ENCODE measurements at regions not wholly inside any gene's neighbourhood (a gene's known extent, or its start where the extent isn't known, plus 50 kb on each side); places are given as distances from the start of the nearest gene placed in this dataset.

DNA sequence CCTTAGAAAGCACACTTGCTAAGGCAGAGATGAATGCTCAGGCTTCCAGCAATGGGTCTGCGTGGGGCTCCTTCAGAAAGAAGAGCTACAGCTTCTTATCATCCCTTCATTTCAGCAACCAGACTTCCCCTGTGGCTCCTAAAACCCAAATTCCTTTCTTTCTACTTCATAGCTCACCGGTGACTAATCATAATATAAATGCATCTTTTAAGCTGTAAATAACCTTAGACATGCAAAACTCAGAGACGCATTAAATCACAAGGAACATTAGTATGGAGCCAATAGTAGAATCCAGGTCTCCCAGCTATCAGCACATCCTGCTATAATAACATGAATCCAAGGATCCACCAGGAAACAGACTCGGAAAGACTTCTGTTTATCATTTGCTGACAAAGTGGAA lies 375.6 kb downstream of the COG6 start:
- no peak overlapping the region for H3K27ac ChIP-seq (ENCODE audit: insufficient read depth, low read length)
- TF ChIP-seq, protein P1, sequence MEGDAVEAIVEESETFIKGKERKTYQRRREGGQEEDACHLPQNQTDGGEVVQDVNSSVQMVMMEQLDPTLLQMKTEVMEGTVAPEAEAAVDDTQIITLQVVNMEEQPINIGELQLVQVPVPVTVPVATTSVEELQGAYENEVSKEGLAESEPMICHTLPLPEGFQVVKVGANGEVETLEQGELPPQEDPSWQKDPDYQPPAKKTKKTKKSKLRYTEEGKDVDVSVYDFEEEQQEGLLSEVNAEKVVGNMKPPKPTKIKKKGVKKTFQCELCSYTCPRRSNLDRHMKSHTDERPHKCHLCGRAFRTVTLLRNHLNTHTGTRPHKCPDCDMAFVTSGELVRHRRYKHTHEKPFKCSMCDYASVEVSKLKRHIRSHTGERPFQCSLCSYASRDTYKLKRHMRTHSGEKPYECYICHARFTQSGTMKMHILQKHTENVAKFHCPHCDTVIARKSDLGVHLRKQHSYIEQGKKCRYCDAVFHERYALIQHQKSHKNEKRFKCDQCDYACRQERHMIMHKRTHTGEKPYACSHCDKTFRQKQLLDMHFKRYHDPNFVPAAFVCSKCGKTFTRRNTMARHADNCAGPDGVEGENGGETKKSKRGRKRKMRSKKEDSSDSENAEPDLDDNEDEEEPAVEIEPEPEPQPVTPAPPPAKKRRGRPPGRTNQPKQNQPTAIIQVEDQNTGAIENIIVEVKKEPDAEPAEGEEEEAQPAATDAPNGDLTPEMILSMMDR (conservative IDR thresholded peaks at IDR 0.05 in 1 of 2, IDR thresholded peaks at IDR 0.05 in 1 of 2; ENCODE audit: low read depth in 1 of 2, low read length in 2 of 2), result no peak
- no peak for TF ChIP-seq EZH2 (IDR thresholded peaks at IDR 0.05; ENCODE audit: low read length, missing control alignments)
- H3K9me3 ChIP-seq (ENCODE audit: control insufficient read depth, insufficient read depth, low read depth, low read length), result no peaks in the 10 kb centered on the region
- no peaks in the 10 kb centered on the region for H3K4me1 ChIP-seq (ENCODE audit: control insufficient read depth, extremely low read depth, insufficient read depth, low read length)
- H4K20me1 ChIP-seq (ENCODE audit: control insufficient read depth, extremely low read depth, insufficient read depth, low read length), result no peaks in the 10 kb centered on the region
- H3K79me2 ChIP-seq (ENCODE audit: control insufficient read depth, insufficient read depth, low read length), result no peaks in the 10 kb centered on the region
- no peaks in the 10 kb centered on the region for H3K36me3 ChIP-seq (ENCODE audit: control insufficient read depth, insufficient read depth, low read length)
- no peak overlapping the region for H3K4me2 ChIP-seq (ENCODE audit: extremely low read depth, insufficient read depth, low read length)
- no peak overlapping the region for H3K4me3 ChIP-seq (replicated peaks in 1 of 4; ENCODE audit: control extremely low read depth in 1 of 4, insufficient read depth in 1 of 4, low read depth in 3 of 4, low read length in 4 of 4)
- H3K9ac ChIP-seq (ENCODE audit: insufficient read depth, low read length), result no peak overlapping the region
- no peak overlapping the region for H2AFZ ChIP-seq (ENCODE audit: low read length)
- DNase-seq (ENCODE audit: low read depth in 2 of 2), result peak; percentile 39 to 83
- no peaks in the 10 kb centered on the region for H3K27me3 ChIP-seq (ENCODE audit: control insufficient read depth, insufficient read depth, low read length)

DNA sequence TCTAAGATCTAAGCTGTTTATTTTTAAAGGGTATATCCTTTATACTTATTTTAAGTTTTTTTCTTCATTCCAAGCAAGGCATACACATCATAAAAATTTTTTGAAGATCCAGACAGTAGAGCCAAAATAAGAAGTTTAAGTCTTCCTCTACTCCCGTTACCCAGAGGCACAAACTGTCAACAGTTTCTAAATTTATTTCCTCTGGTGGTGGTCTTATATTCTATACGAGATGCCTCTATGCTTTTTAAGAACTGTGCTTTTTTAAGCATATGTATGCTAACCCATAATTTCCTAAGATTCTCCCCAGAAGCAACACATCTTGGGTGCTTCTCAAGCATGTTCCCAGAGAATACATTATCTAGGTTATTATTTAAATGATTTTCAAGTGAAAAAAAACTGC lies 383.6 kb downstream of the COG6 start:
- no peak overlapping the region for H2AFZ ChIP-seq (ENCODE audit: low read length)
- H3K79me2 ChIP-seq (ENCODE audit: control insufficient read depth, insufficient read depth, low read length), result no peaks in the 10 kb centered on the region
- no peaks in the 10 kb centered on the region for H4K20me1 ChIP-seq (ENCODE audit: control insufficient read depth, extremely low read depth, insufficient read depth, low read length)
- no peak overlapping the region for H3K27ac ChIP-seq (ENCODE audit: insufficient read depth, low read length)
- no peak overlapping the region for H3K9ac ChIP-seq (ENCODE audit: insufficient read depth, low read length)
- no peak for DNase-seq (ENCODE audit: low read depth in 2 of 2)
- no peaks in the 10 kb centered on the region for H3K27me3 ChIP-seq (ENCODE audit: control insufficient read depth, insufficient read depth, low read length)
- H3K4me1 ChIP-seq (ENCODE audit: control insufficient read depth, extremely low read depth, insufficient read depth, low read length), result no peaks in the 10 kb centered on the region
- no peaks in the 10 kb centered on the region for H3K9me3 ChIP-seq (ENCODE audit: control insufficient read depth, insufficient read depth, low read depth, low read length)
- H3K36me3 ChIP-seq (ENCODE audit: control insufficient read depth, insufficient read depth, low read length), result no peaks in the 10 kb centered on the region
- TF ChIP-seq EZH2 (IDR thresholded peaks at IDR 0.05; ENCODE audit: low read length, missing control alignments), result no peak
- TF ChIP-seq, protein P1 (conservative IDR thresholded peaks at IDR 0.05 in 1 of 2, IDR thresholded peaks at IDR 0.05 in 1 of 2; ENCODE audit: low read depth in 1 of 2, low read length in 2 of 2), result no peak
- no peak overlapping the region for H3K4me3 ChIP-seq (replicated peaks in 1 of 4; ENCODE audit: control extremely low read depth in 1 of 4, insufficient read depth in 1 of 4, low read depth in 3 of 4, low read length in 4 of 4)
- no peak overlapping the region for H3K4me2 ChIP-seq (ENCODE audit: extremely low read depth, insufficient read depth, low read length)

DNA sequence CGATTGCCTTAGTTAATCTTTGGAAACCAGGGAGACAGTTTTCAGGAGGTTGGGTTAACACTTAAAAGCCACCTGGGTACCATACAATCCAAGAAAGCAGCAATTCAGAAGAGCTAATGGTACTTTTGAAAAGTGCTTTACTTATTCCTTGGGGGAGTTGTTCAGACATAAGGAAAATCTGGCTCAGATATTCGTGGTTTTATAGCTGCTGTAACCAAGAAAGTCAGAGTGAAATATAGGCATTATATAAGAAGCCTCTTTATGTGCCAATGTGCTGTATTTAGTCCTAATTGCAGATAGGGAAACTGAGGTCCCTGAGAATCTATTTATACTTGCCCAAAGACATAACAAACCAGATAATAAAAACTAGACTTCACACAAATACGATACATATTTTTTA lies 387.5 kb downstream of the COG6 start:
- DNase-seq (ENCODE audit: low read depth in 2 of 2), result no peak
- H4K20me1 ChIP-seq (ENCODE audit: control insufficient read depth, extremely low read depth, insufficient read depth, low read length), result no peaks in the 10 kb centered on the region
- H3K4me2 ChIP-seq (ENCODE audit: extremely low read depth, insufficient read depth, low read length), result no peak overlapping the region
- no peak overlapping the region for H3K4me3 ChIP-seq (replicated peaks in 1 of 4; ENCODE audit: control extremely low read depth in 1 of 4, insufficient read depth in 1 of 4, low read depth in 3 of 4, low read length in 4 of 4)
- H3K79me2 ChIP-seq (ENCODE audit: control insufficient read depth, insufficient read depth, low read length), result no peaks in the 10 kb centered on the region
- no peak overlapping the region for H2AFZ ChIP-seq (ENCODE audit: low read length)
- no peaks in the 10 kb centered on the region for H3K27me3 ChIP-seq (ENCODE audit: control insufficient read depth, insufficient read depth, low read length)
- TF ChIP-seq, protein P1 (conservative IDR thresholded peaks at IDR 0.05 in 1 of 2, IDR thresholded peaks at IDR 0.05 in 1 of 2; ENCODE audit: low read depth in 1 of 2, low read length in 2 of 2), result no peak
- TF ChIP-seq EZH2 (IDR thresholded peaks at IDR 0.05; ENCODE audit: low read length, missing control alignments), result no peak
- H3K4me1 ChIP-seq (ENCODE audit: control insufficient read depth, extremely low read depth, insufficient read depth, low read length), result no peaks in the 10 kb centered on the region
- no peaks in the 10 kb centered on the region for H3K9me3 ChIP-seq (ENCODE audit: control insufficient read depth, insufficient read depth, low read depth, low read length)
- no peak overlapping the region for H3K27ac ChIP-seq (ENCODE audit: insufficient read depth, low read length)
- no peak overlapping the region for H3K9ac ChIP-seq (ENCODE audit: insufficient read depth, low read length)
- no peaks in the 10 kb centered on the region for H3K36me3 ChIP-seq (ENCODE audit: control insufficient read depth, insufficient read depth, low read length)

Data from fibroblast of lung (primary cell).